ENCODE measurements at regions not wholly inside any gene's neighbourhood (a gene's known extent, or its start where the extent isn't known, plus 50 kb on each side); places are given as distances from the start of the nearest gene placed in this dataset.

DNA sequence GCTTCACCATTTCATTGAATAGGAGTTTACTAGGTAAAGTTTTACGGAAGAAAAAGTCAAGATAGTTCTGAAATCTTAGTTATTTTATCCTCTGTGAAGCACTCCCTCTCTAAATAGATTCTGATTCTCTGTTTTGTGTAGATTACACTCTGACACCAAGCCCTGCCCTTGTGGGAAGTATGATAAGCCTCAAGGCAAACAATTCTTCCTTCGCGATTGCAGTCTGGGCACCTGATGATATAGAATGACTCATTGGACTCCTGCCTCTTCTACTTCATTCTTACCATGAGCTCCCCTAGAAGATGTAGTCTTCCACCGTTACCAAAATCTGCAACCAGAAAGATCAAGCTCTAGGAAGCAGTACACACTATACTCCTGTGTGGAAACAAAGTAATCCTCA lies 626.9 kb upstream of the PTGER4 start:
- Histone ChIP-seq H3K36me3 (no peaks in the 10 kb centered on the region), H3K27me3 (no peaks in the 10 kb centered on the region), H3K4me1 (no peaks in the 10 kb centered on the region), H3K9me3 (no peaks in the 10 kb centered on the region), H3K4me3 (no peak overlapping the region), H3K27ac (no peak overlapping the region)
- no peak for DNase-seq (ENCODE audit: low spot score)
- no peak for TF ChIP-seq CTCF (IDR thresholded peaks at IDR 0.05)

GRCh38 chr5:40046792-40047191 lies 622.0 kb upstream of the DAB2 start:
- no peak overlapping the region for H3K4me3 ChIP-seq
- H3K27ac ChIP-seq = no peak overlapping the region
- H3K4me1 ChIP-seq = no peaks in the 10 kb centered on the region
- no peaks in the 10 kb centered on the region for H3K36me3 ChIP-seq
- H3K9me3 ChIP-seq = no peaks in the 10 kb centered on the region
- TF ChIP-seq CTCF (IDR thresholded peaks at IDR 0.05) = no peak
- no peaks in the 10 kb centered on the region for H3K27me3 ChIP-seq
- no peak for DNase-seq (ENCODE audit: low spot score)

DNA sequence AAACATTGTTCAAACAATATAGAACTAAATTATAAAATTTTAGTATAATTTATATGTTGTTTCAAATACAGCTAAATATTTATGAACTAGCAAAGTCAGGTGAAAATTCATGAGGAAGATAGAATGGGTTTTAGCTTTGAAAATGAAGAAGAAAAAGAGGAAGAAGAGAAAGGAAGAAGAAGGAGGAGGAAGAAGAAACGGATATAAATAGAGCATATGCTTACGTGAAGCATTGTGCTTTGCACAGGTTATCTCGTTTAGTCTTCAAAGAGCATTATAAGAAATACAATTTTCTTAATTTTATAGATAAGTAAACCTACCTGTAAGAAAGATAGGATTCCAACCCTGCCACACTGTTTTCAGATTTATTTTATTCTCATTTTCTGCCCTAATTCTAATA lies 620.6 kb upstream of the DAB2 start:
- no peaks in the 10 kb centered on the region for H3K36me3 ChIP-seq
- H3K27ac ChIP-seq = no peak overlapping the region
- no peak overlapping the region for H3K4me3 ChIP-seq
- H3K27me3 ChIP-seq = no peaks in the 10 kb centered on the region
- DNase-seq (ENCODE audit: low spot score) = no peak
- no peak for TF ChIP-seq CTCF (IDR thresholded peaks at IDR 0.05)
- no peaks in the 10 kb centered on the region for H3K4me1 ChIP-seq
- H3K9me3 ChIP-seq = no peaks in the 10 kb centered on the region

DNA sequence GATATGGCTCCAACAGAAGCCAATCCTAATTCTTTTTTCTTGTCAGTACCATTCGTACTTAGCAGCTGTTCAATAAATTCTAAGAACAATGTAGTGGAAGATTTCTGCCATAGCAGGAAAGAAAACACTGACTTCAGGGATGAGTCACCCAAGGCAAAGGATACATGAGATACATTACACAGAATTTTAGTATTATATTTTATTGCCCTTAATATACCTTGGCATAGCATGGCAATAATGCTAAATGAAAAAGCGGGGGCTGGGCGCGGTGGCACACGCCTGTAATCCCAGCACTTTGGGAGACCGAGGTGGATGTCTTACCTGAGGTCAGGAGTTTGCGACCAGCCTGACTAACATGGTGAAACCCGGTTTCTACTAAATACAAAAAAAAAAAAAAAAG lies 619.1 kb upstream of the DAB2 start:
- Histone ChIP-seq H3K36me3 (no peaks in the 10 kb centered on the region), H3K4me3 (no peak overlapping the region), H3K9me3 (no peaks in the 10 kb centered on the region), H3K27me3 (no peaks in the 10 kb centered on the region), H3K4me1 (no peaks in the 10 kb centered on the region), H3K27ac (no peak overlapping the region)
- no peak for DNase-seq (ENCODE audit: low spot score)
- TF ChIP-seq CTCF (IDR thresholded peaks at IDR 0.05) = no peak

DNA sequence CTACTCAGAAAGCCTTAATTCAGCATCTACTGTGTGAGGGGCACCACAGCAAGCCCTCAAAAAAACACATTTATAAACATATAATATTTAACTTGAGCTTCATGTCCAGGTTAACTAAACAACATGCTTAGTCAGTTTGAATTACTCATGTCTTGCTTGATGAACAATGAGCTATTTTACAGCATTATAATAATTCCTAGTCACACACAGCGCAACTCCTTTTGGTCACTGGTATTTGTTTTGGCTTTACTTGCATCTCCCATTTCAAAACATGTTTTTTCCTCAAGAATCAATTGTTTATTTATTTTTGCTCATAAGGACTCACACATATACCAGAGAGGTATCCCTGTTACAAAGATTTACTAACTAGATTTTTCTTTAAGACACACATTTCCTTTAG lies 616.7 kb upstream of the DAB2 start:
- no peak for TF ChIP-seq CTCF (IDR thresholded peaks at IDR 0.05)

DNA sequence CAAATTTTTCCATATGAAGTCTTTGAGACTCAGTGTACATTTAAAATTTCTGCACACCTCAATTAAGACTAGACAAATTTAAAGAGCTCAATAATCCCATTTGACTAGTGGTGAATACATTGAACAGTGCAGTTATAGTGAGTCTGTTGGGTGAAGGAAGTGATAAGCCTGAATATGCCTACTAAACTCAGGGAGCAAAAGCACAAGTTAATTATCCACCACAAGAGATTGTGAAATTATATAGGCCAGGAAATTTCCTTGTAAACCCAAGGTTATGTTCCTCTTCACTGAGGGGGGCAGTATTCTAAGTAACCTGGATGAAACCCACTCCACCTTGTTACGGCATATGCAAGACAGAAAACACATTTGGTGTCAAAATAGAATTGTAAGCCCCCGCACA lies 612.9 kb upstream of the DAB2 start:
- H3K27ac ChIP-seq = no peak overlapping the region
- H3K9me3 ChIP-seq = no peaks in the 10 kb centered on the region
- H3K36me3 ChIP-seq = no peaks in the 10 kb centered on the region
- no peaks in the 10 kb centered on the region for H3K27me3 ChIP-seq
- DNase-seq (ENCODE audit: low spot score) = no peak
- TF ChIP-seq CTCF (IDR thresholded peaks at IDR 0.05) = no peak
- H3K4me3 ChIP-seq = no peak overlapping the region
- no peaks in the 10 kb centered on the region for H3K4me1 ChIP-seq

More for the DNA sequence above, 616.7 kb upstream of the DAB2 start:
- no peaks in the 10 kb centered on the region for H3K36me3 ChIP-seq
- no peaks in the 10 kb centered on the region for H3K27me3 ChIP-seq
- H3K27ac ChIP-seq = no peak overlapping the region
- H3K4me3 ChIP-seq = no peak overlapping the region
- DNase-seq (ENCODE audit: low spot score) = no peak
- no peaks in the 10 kb centered on the region for H3K9me3 ChIP-seq
- no peaks in the 10 kb centered on the region for H3K4me1 ChIP-seq

Measured in right atrium auricular region (tissue), 2 donors.